HCT116 (cell line): ENCODE measurements at regions not wholly inside any gene's neighbourhood (a gene's known extent, or its start where the extent isn't known, plus 50 kb on each side); places are given as distances from the start of the nearest gene placed in this dataset.

Source experiments
- ATAC-seq: fragments of 200-7000 bp; cut with Tn5 transposase; 2 replicates; pipeline ENCODE4 v1.9.1; 2020; ENCODE audit warnings: mild to moderate bottlenecking, moderate library complexity
- BruUV-seq: library from RNA; stranded (reverse); fragments of 400-500 nt; replicated peaks from 2 replicates; lab custom pipeline; 2021; lab: Mats Ljungman, UMichigan
- CTCF ChIA-PET: fragments of 300-600 bp; sonication (Branson Sonifier 250); formaldehyde crosslinking; loops from one replicate; lab custom pipeline; 2021; ENCODE audit warnings: antibody characterized with exemption; lab: Charles Lee
- POLR2A ChIA-PET: fragments of 300-600, 350-600 bp; sonication (Branson Sonifier 250); formaldehyde crosslinking; loops from one replicate; lab custom pipeline; 2021; ENCODE audit warnings: antibody characterized with exemption; lab: Charles Lee
- RAD21 ChIA-PET, 2 experiments: fragments of 300-600 bp; sonication (Branson Sonifier 250); formaldehyde crosslinking; loops; one replicate each; lab custom pipeline; 2023; ENCODE audit warnings: low total read pairs in 2 of 2; ENCODE audit not compliant: uncharacterized antibody in 2 of 2, unreplicated experiment in 2 of 2, low non-redundant PET in 1 of 2; lab: Charles Lee
- DNase-seq: peaks from one replicate; pipeline ENCODE4 v3.0.0-alpha.2; 2010; ENCODE audit warnings: low read depth, low spot score
- H2AFZ ChIP-seq: fragments of 200-600 bp; shearing (Covaris generic), sonication (generic); 2 replicates; pipeline ENCODE4 v1.6.1; 2017; ENCODE audit warnings: low read depth, mixed run types, mixed read lengths, antibody characterized with exemption, low read length; ENCODE audit not compliant: poor library complexity, severe bottlenecking
- H3K27ac ChIP-seq: 2 replicates; pipeline ENCODE4 v1.5.1; 2012; ENCODE audit warnings: low read depth, low read length
- H3K27me3 ChIP-seq: fragments of 200-600 bp; sonication (generic); 2 replicates; pipeline ENCODE4 v1.6.1; 2016; ENCODE audit warnings: mixed run types, low read length, mixed read lengths; ENCODE audit not compliant: insufficient read depth
- H3K36me3 ChIP-seq, 2 experiments: fragments of 200-500 bp in 1 of 2; fragments of 200-600 bp in 1 of 2; sonication (Bioruptor generic) in 1 of 2; sonication (generic) in 1 of 2; 2 replicates each; pipeline versions ENCODE4 v1.5.1 to v1.6.1; 2014 to 2016; ENCODE audit warnings: low read length in 2 of 2, inconsistent platforms in 1 of 2, mixed read lengths in 1 of 2, mixed run types in 1 of 2; ENCODE audit not compliant: insufficient read depth in 2 of 2, control insufficient read depth in 1 of 2
- H3K4me1 ChIP-seq, 2 experiments: fragments of 200-600 bp in 1 of 2; sonication (generic) in 1 of 2; 2 replicates each; pipeline versions ENCODE4 v1.5.1 to v1.6.1; 2012 to 2017; ENCODE audit warnings: low read length in 2 of 2, inconsistent platforms in 1 of 2, mild to moderate bottlenecking in 1 of 2, mixed read lengths in 1 of 2, mixed run types in 1 of 2, moderate library complexity in 1 of 2; ENCODE audit not compliant: insufficient read depth in 2 of 2, control insufficient read depth in 1 of 2
- H3K4me2 ChIP-seq: fragments of 200-600 bp; sonication (generic); 2 replicates; pipeline ENCODE4 v1.6.1; 2017; ENCODE audit warnings: mixed run types, low read length, mixed read lengths
- H3K4me3 ChIP-seq, 2 experiments: fragments of 200-600 bp in 1 of 2; sonication (generic) in 1 of 2; replicated peaks in 1 of 2; 2 replicates each; pipeline ENCODE4 v1.5.1; 2011 to 2016; ENCODE audit warnings: low read length in 2 of 2, control low read depth in 1 of 2, low read depth in 1 of 2, mild to moderate bottlenecking in 1 of 2, mixed read lengths in 1 of 2, mixed run types in 1 of 2
- H3K79me2 ChIP-seq: fragments of 200-600 bp; sonication (generic); 2 replicates; pipeline ENCODE4 v1.6.1; 2017; ENCODE audit warnings: mild to moderate bottlenecking, mixed run types, low read length, moderate library complexity, mixed read lengths; ENCODE audit not compliant: insufficient read depth
- H3K9ac ChIP-seq: fragments of 200-600 bp; sonication (generic); 2 replicates; pipeline ENCODE4 v1.6.1; 2016; ENCODE audit warnings: low read length, mixed read lengths
- H3K9me2 ChIP-seq: fragments of 200-600 bp; sonication (generic), shearing (Covaris generic); 2 replicates; pipeline ENCODE4 v1.6.1; 2017; ENCODE audit warnings: mixed run types, mild to moderate bottlenecking, moderate library complexity; ENCODE audit not compliant: insufficient read depth
- H3K9me3 ChIP-seq, 2 experiments: fragments of 200-500 bp in 1 of 2; fragments of 200-600 bp in 1 of 2; sonication (Bioruptor generic) in 1 of 2; sonication (generic) in 1 of 2; 2 replicates each; pipeline ENCODE4 v1.6.1; 2014 to 2017; ENCODE audit warnings: low read length in 2 of 2, mixed read lengths in 2 of 2, inconsistent platforms in 1 of 2, low read depth in 1 of 2, mild to moderate bottlenecking in 1 of 2, mixed run types in 1 of 2, moderate library complexity in 1 of 2; ENCODE audit not compliant: control insufficient read depth in 1 of 2, insufficient read depth in 1 of 2
- H4K20me1 ChIP-seq: fragments of 200-600 bp; sonication (generic), shearing (Covaris generic); 2 replicates; pipeline ENCODE4 v1.6.1; 2017; ENCODE audit warnings: mixed run types, mild to moderate bottlenecking, moderate library complexity; ENCODE audit not compliant: insufficient read depth
- CEBPB ChIP-seq: IDR thresholded peaks from 2 replicates; pipeline ENCODE4 v1.6.1; 2012; ENCODE audit warnings: low read depth
- CTCF ChIP-seq, 3 experiments: fragments of 200-600 bp in 1 of 3; sonication (generic) in 1 of 3; IDR thresholded peaks in 2 of 3; conservative IDR thresholded peaks in 1 of 3; 2 replicates each; pipeline ENCODE4 v1.5.1; 2012 to 2017; ENCODE audit warnings: low read depth in 2 of 3, low read length in 2 of 3, antibody characterized with exemption in 1 of 3, borderline replicate concordance in 1 of 3, control low read depth in 1 of 3, mild to moderate bottlenecking in 1 of 3, mixed read lengths in 1 of 3, mixed run types in 1 of 3, moderate library complexity in 1 of 3; ENCODE audit not compliant: insufficient read depth in 1 of 3
- EGR1 ChIP-seq: IDR thresholded peaks from 2 replicates; pipeline ENCODE4 v1.6.1; 2012; ENCODE audit warnings: low read depth
- EZH2 ChIP-seq: fragments of 200-600 bp; sonication (generic); IDR thresholded peaks from 2 replicates; pipeline ENCODE4 v1.6.1; 2017; ENCODE audit warnings: antibody characterized with exemption, mixed run types
- EZH2phosphoT487 ChIP-seq: fragments of 200-600 bp; IDR thresholded peaks from 2 replicates; pipeline ENCODE4 v1.6.1; 2018; ENCODE audit warnings: antibody characterized with exemption, borderline replicate concordance
- MAX ChIP-seq: IDR thresholded peaks from 2 replicates; pipeline ENCODE4 v1.6.1; 2012
- POLR2A ChIP-seq: IDR thresholded peaks from 2 replicates; pipeline ENCODE4 v1.7.0; 2011; ENCODE audit warnings: borderline replicate concordance; ENCODE audit not compliant: insufficient read depth, insufficient read length; ENCODE audit errors: extremely low read depth
- POLR2AphosphoS5 ChIP-seq: IDR thresholded peaks from 2 replicates; pipeline ENCODE4 v1.6.1; 2011; ENCODE audit warnings: mild to moderate bottlenecking, low read depth, low read length, moderate library complexity
- SIN3A ChIP-seq: IDR thresholded peaks from 2 replicates; pipeline ENCODE4 v1.6.1; 2012; ENCODE audit warnings: low read depth
- SRF ChIP-seq: IDR thresholded peaks from 2 replicates; pipeline ENCODE4 v1.6.1; 2012; ENCODE audit warnings: low read depth
- TCF7L2 ChIP-seq: IDR thresholded peaks from 2 replicates; pipeline ENCODE4 v1.7.0; 2011; ENCODE audit warnings: borderline replicate concordance, inconsistent platforms; ENCODE audit not compliant: insufficient read depth, insufficient read length; ENCODE audit errors: extremely low read depth
- YY1 ChIP-seq: IDR thresholded peaks from 2 replicates; pipeline ENCODE4 v1.6.1; 2011; ENCODE audit warnings: low read length, low read depth, moderate library complexity, mild to moderate bottlenecking; ENCODE audit not compliant: insufficient replicate concordance; ENCODE audit errors: extremely low read depth
- ZNF274 ChIP-seq: fragments of 200-500 bp; sonication (Bioruptor generic); IDR thresholded peaks from 2 replicates; pipeline ENCODE4 v1.6.1; 2014; ENCODE audit warnings: mild to moderate bottlenecking, low read depth, low read length, inconsistent platforms
- intact Hi-C: fragments of 100-400 bp; cut with micrococcal nuclease; formaldehyde crosslinking; loops from 2 replicates; pipeline ENCODE4 v1.10.0; 2022

DNA sequence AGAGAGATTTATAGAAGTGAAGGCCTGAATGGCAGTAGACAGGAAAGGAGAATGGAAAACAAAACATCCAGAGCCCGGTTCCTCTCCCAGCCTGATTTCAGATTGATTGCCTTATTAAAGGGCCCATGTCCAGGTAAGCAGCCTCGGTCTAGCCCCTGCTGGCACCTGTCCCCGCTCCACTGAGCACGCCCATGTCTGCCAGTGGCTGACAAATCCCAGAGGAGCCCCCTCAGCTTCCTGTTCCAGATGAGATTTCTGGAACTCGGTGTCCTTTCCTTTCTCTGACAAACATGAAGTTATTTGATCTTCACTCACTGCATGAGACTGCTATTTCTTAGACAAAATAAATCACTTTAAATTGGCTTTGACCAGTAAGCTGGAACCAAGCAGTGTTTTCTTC is 187.0 kb upstream of the ADCY2 start (continued):
- TF ChIP-seq YY1 (no peak), EZH2 (no peak), TCF7L2 (no peak)
- TF ChIP-seq, all 23 proteins: peak for 0

- no TSS peak for BruUV-seq
- intact Hi-C loops: no loop called here
- ChIA-PET CTCF (no interaction called here), RAD21 (no interaction called here), POLR2A (no interaction called here)
- H3K27me3 ChIP-seq: no peaks in the 10 kb centered on the region
- DNase-seq (no peak), ATAC-seq (no peak)
- H3K27ac ChIP-seq: no peak overlapping the region
- no peaks in the 10 kb centered on the region for H3K4me1 ChIP-seq
- no peaks in the 10 kb centered on the region for H3K79me2 ChIP-seq
- H3K9me3 ChIP-seq: peaks cover 0 to 15% of the 10 kb centered on the region in 2 experiments; a peak in 2 of 4 replicates
- no peak overlapping the region for H2AFZ ChIP-seq
- H3K9me2 ChIP-seq: no peaks in the 10 kb centered on the region
- H4K20me1 ChIP-seq: no peaks in the 10 kb centered on the region
- TF ChIP-seq SIN3A (no peak), POLR2A (no peak), POLR2AphosphoS5 (no peak), SRF (no peak), ZNF274 (no peak), MAX (no peak), EZH2phosphoT487 (no peak), CEBPB (no peak), CTCF (IDR thresholded peaks at IDR 0.05 in 2 of 3, conservative IDR thresholded peaks at IDR 0.05 in 1 of 3; ENCODE audit: borderline replicate concordance in 1 of 3, insufficient read depth in 1 of 3, low read depth in 2 of 3, low read length in 2 of 3) (no peak), EGR1 (no peak)
- H3K9ac ChIP-seq: no peak overlapping the region
- no peak overlapping the region for H3K4me3 ChIP-seq
- H3K4me2 ChIP-seq: no peak overlapping the region
- no peaks in the 10 kb centered on the region for H3K36me3 ChIP-seq
These were observed 186.3 kb upstream of the ADCY2 start for GRCh38 chr5:7209658-7210057.
